T-helper 1 cell (primary cell): ENCODE measurements at regions not wholly inside any gene's neighbourhood (a gene's known extent, or its start where the extent isn't known, plus 50 kb on each side); places are given as distances from the start of the nearest gene placed in this dataset.

Source experiments
- DNase-seq, 5 donors: peaks; one replicate each; pipeline ENCODE4 v3.0.0-alpha.2; 2012 to 2020

- DNase-seq = no peak
These were observed 158.7 kb downstream of the TM9SF2 start for GRCh38 chr13:99659866-99660554.

GRCh38 chr13:99659226-99659625, 158.0 kb downstream of the TM9SF2 start:
- no peak for DNase-seq

- peak; percentile 20 to 64 (median 37) for DNase-seq
These were observed 157.2 kb downstream of the TM9SF2 start for GRCh38 chr13:99658261-99658991.

- DNase-seq = peak in 3 of 5 donors; percentile 10 to 47 (median 13)
These were observed 156.6 kb downstream of the TM9SF2 start for GRCh38 chr13:99657848-99658260.

GRCh38 chr13:99656844-99657381, 155.6 kb downstream of the TM9SF2 start:
- DNase-seq = peak in 3 of 5 donors; percentile 3 to 82 (median 18)

GRCh38 chr13:99656092-99656745, 154.9 kb downstream of the TM9SF2 start:
- peak; percentile 58 to 81 (median 76) for DNase-seq

- peak in 1 of 5 donors; percentile 20 for DNase-seq
These were observed 154.2 kb downstream of the TM9SF2 start for GRCh38 chr13:99655351-99656091.

- DNase-seq = no peak
These were observed 152.8 kb downstream of the TM9SF2 start for GRCh38 chr13:99654076-99654475.

GRCh38 chr13:99653526-99653925, 152.3 kb downstream of the TM9SF2 start:
- DNase-seq = no peak

GRCh38 chr13:99652901-99653300, 151.6 kb downstream of the TM9SF2 start:
- no peak for DNase-seq

GRCh38 chr13:99652141-99652540, 150.9 kb downstream of the TM9SF2 start:
- no peak for DNase-seq

- no peak for DNase-seq
These were observed 149.7 kb downstream of the TM9SF2 start for GRCh38 chr13:99651016-99651415.

- DNase-seq = no peak
These were observed 149.1 kb downstream of the TM9SF2 start for GRCh38 chr13:99650410-99650809.

GRCh38 chr13:99648927-99649326, 147.7 kb downstream of the TM9SF2 start:
- DNase-seq = no peak

- DNase-seq = no peak
These were observed 146.9 kb downstream of the TM9SF2 start for GRCh38 chr13:99648066-99648665.

- no peak for DNase-seq
These were observed 146.3 kb downstream of the TM9SF2 start for GRCh38 chr13:99647596-99647985.

- no peak for DNase-seq
These were observed 145.8 kb downstream of the TM9SF2 start for GRCh38 chr13:99646866-99647595.

- DNase-seq = no peak
These were observed 141.6 kb downstream of the TM9SF2 start for GRCh38 chr13:99642841-99643240.

GRCh38 chr13:99642006-99642405, 140.7 kb downstream of the TM9SF2 start:
- DNase-seq = no peak

GRCh38 chr13:99640260-99640659, 139.0 kb downstream of the TM9SF2 start:
- no peak for DNase-seq

GRCh38 chr13:99639126-99639525, 137.9 kb downstream of the TM9SF2 start:
- no peak for DNase-seq
